ENCODE measurements at regions not wholly inside any gene's neighbourhood (a gene's known extent, or its start where the extent isn't known, plus 50 kb on each side); places are given as distances from the start of the nearest gene placed in this dataset.

DNA sequence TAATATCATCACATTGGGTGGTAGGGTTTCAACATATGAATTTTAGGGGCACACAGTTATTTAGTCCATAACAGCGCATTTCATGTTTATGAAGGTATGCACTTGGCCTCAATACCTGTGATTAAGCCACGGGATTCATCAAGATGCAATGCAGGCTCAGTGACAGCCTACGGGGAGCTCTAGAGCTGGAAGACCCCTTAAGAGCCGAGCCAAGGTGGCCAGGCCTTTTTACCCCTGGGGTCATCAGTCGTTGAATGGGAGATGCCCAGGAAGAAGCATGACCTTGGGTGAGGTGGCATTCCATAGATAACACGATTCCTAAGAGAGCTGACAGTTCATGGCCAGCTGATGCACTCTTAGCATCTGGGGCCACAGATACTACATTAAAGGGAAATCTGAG lies 380.0 kb downstream of the ZNF536 start:
- H3K4me3 Mint-ChIP-seq, result no peak overlapping the region
- H3K9me3 ChIP-seq (ENCODE audit: low read depth), result no peaks in the 10 kb centered on the region
- peaks cover 2% of the 10 kb centered on the region for H3K9me3 Mint-ChIP-seq
- peaks cover under 1% of the 10 kb centered on the region for H3K4me1 Mint-ChIP-seq
- no peaks in the 10 kb centered on the region for H3K79me2 ChIP-seq (ENCODE audit: low read depth)
- no peaks in the 10 kb centered on the region for H3F3A ChIP-seq (ENCODE audit: low read depth)
- H3K36me3 Mint-ChIP-seq, result no peaks in the 10 kb centered on the region
- TF ChIP-seq, protein P1, sequence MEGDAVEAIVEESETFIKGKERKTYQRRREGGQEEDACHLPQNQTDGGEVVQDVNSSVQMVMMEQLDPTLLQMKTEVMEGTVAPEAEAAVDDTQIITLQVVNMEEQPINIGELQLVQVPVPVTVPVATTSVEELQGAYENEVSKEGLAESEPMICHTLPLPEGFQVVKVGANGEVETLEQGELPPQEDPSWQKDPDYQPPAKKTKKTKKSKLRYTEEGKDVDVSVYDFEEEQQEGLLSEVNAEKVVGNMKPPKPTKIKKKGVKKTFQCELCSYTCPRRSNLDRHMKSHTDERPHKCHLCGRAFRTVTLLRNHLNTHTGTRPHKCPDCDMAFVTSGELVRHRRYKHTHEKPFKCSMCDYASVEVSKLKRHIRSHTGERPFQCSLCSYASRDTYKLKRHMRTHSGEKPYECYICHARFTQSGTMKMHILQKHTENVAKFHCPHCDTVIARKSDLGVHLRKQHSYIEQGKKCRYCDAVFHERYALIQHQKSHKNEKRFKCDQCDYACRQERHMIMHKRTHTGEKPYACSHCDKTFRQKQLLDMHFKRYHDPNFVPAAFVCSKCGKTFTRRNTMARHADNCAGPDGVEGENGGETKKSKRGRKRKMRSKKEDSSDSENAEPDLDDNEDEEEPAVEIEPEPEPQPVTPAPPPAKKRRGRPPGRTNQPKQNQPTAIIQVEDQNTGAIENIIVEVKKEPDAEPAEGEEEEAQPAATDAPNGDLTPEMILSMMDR (IDR thresholded peaks at IDR 0.05), result no peak
- no peak overlapping the region for H2AFZ ChIP-seq (replicated peaks)
- no peak overlapping the region for H3K4me2 ChIP-seq
- peaks cover 2% of the 10 kb centered on the region for H3K27me3 Mint-ChIP-seq (ENCODE audit: insufficient read depth, low read depth)
- H3K27ac ChIP-seq, result no peak overlapping the region
- H3K4me3 ChIP-seq, result no peak overlapping the region
- no peak overlapping the region for H3K27ac Mint-ChIP-seq
- no peaks in the 10 kb centered on the region for H3K4me1 ChIP-seq
- no peaks in the 10 kb centered on the region for H3K27me3 ChIP-seq
- no peaks in the 10 kb centered on the region for H4K20me1 ChIP-seq (ENCODE audit: low read depth)
- H3K36me3 ChIP-seq, result no peaks in the 10 kb centered on the region
- no peak for DNase-seq (ENCODE audit: low spot score)
- no peak overlapping the region for H3K9ac ChIP-seq

DNA sequence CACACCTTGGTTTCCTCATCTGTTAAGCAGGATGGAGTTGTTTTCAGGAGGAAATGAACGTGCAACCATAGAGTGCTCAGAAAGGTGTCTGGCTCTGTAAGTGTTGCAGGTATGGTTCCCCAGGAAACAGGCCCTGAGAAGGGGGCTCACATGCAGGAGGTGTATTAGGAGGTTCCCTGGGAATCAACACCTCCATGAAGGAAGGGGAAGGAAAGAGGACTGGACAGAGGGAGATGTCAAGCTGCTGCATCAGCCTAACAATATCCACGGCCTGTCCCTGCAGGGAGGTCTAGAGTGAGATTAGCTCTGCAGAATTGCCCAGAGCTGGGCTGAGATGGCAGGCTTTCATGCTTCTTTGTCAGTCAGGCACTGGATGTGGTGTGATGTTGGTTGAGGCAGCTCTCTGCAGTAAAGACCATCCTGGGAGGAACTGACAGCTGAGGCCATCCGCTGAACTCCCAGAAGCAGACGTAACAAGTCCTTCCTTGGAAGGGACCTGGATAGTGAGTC lies 373.3 kb downstream of the ZNF536 start:
- no peak for DNase-seq (ENCODE audit: low spot score)
- TF ChIP-seq EZH2 (IDR thresholded peaks at IDR 0.05) (no peak), EZH2phosphoT487 (IDR thresholded peaks at IDR 0.05) (no peak)
- TF ChIP-seq, protein P1 (IDR thresholded peaks at IDR 0.05), result no peak
- Histone ChIP-seq H3K9ac (no peak overlapping the region), H3K36me3 (no peaks in the 10 kb centered on the region), H3K4me1 (no peaks in the 10 kb centered on the region), H4K20me1 (ENCODE audit: low read depth) (no peaks in the 10 kb centered on the region), H3K9me3 (ENCODE audit: low read depth) (no peaks in the 10 kb centered on the region), H3K27me3 (no peaks in the 10 kb centered on the region), H3F3A (ENCODE audit: low read depth) (no peaks in the 10 kb centered on the region), H2AFZ (replicated peaks) (no peak overlapping the region), H3K79me2 (ENCODE audit: low read depth) (no peaks in the 10 kb centered on the region), H3K4me3 (no peak overlapping the region), H3K27ac (no peak overlapping the region), H3K4me2 (no peak overlapping the region)
- Mint-ChIP-seq H3K9me3 (peaks cover 2% of the 10 kb centered on the region), H3K27me3 (ENCODE audit: insufficient read depth, low read depth) (no peaks in the 10 kb centered on the region), H3K27ac (no peak overlapping the region), H3K4me1 (peaks cover 3% of the 10 kb centered on the region), H3K36me3 (no peaks in the 10 kb centered on the region), H3K4me3 (no peak overlapping the region)

DNA sequence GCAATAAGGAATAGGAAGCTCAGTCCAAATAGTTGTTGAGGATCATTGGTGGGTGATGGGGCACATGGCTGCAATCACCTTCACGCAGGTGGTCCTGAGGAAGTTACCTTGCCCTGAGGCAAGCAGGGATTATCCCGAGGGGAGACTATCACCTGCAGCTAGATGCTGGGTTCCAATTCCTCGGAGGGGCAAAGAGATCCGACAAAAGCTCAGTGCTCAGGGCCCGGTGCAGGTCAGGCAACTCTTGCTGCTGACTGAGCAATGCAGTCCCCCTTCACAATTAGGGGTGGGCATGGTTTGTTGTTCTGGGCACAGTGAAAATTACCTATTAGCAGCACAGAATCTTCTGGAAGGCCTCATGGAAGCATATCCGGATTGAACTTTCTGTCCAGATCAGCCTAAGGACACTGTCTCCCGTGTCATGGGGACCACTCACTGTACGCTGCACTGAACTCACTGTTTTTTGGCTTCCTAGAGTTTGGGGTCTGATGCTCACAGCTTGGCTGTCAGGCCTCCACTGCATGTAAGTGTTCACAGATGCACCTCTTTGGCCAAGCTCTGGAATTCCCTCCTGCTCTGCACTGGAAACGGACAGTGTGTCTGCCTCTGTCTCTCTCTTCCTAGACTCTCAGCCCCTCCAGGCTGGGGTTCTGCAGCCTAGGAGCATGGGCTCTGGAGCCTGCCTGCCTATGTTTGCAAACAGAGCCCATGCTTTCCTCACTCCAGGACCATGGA lies 372.7 kb downstream of the ZNF536 start:
- Mint-ChIP-seq H3K27ac (no peak overlapping the region), H3K4me1 (peaks cover 3% of the 10 kb centered on the region), H3K4me3 (peak overlapping the region; percentile 55), H3K9me3 (no peaks in the 10 kb centered on the region), H3K36me3 (no peaks in the 10 kb centered on the region), H3K27me3 (ENCODE audit: insufficient read depth, low read depth) (no peaks in the 10 kb centered on the region)
- Histone ChIP-seq H3K9ac (no peak overlapping the region), H3K79me2 (ENCODE audit: low read depth) (no peaks in the 10 kb centered on the region), H3K4me3 (no peak overlapping the region), H3K4me2 (no peak overlapping the region), H4K20me1 (ENCODE audit: low read depth) (no peaks in the 10 kb centered on the region), H2AFZ (replicated peaks) (no peak overlapping the region), H3K27me3 (no peaks in the 10 kb centered on the region), H3K9me3 (ENCODE audit: low read depth) (no peaks in the 10 kb centered on the region), H3F3A (ENCODE audit: low read depth) (no peaks in the 10 kb centered on the region), H3K36me3 (no peaks in the 10 kb centered on the region), H3K4me1 (no peaks in the 10 kb centered on the region), H3K27ac (no peak overlapping the region)
- TF ChIP-seq, protein P1 (IDR thresholded peaks at IDR 0.05), result no peak
- TF ChIP-seq EZH2phosphoT487 (IDR thresholded peaks at IDR 0.05), result no peak
- no peak for DNase-seq (ENCODE audit: low spot score)

Data from neural progenitor cell (in vitro differentiated cells).